ENCODE measurements at regions not wholly inside any gene's neighbourhood (a gene's known extent, or its start where the extent isn't known, plus 50 kb on each side); places are given as distances from the start of the nearest gene placed in this dataset.

GRCh38 chr5:158224253-158224652 is 365.3 kb upstream of the CLINT1 start:
- Histone ChIP-seq H3K9ac (ENCODE audit: control insufficient read depth, insufficient read depth, low read length) (no peak overlapping the region), H3K79me2 (ENCODE audit: control insufficient read depth, insufficient read depth, low read length) (no peaks in the 10 kb centered on the region), H3K9me3 (replicated peaks; ENCODE audit: control insufficient read depth, insufficient read depth, low read length) (no peaks in the 10 kb centered on the region), H3K27me3 (replicated peaks in 1 of 2; ENCODE audit: control insufficient read depth in 2 of 2, insufficient read depth in 2 of 2, low read length in 1 of 2) (no peaks in the 10 kb centered on the region), H3K4me3 (no peak overlapping the region), H3K27ac (ENCODE audit: control insufficient read depth, insufficient read depth) (no peak overlapping the region), H3K4me1 (ENCODE audit: control insufficient read depth, insufficient read depth, low read length) (no peaks in the 10 kb centered on the region), H4K20me1 (ENCODE audit: control insufficient read depth, insufficient read depth) (no peaks in the 10 kb centered on the region), H3K4me2 (ENCODE audit: control insufficient read depth, insufficient read depth) (no peak overlapping the region), H3K36me3 (ENCODE audit: control insufficient read depth in 2 of 2, insufficient read depth in 2 of 2, low read length in 1 of 2) (no peaks in the 10 kb centered on the region), H2AFZ (ENCODE audit: control insufficient read depth, low read depth, low read length) (no peak overlapping the region)
- ChIA-PET CTCF (no interaction called here), RAD21 (ENCODE audit: unreplicated experiment) (no interaction called here), SMC1A (ENCODE audit: uncharacterized antibody, unreplicated experiment) (interaction anchor here (0.7 to 1.1 kb wide), 2 partner anchors 149 to 508 kb away, joined by 3 read pairs; no protein-coding TSS in a partner anchor), POLR2A (no interaction called here)
- FAIRE-seq (no peak), DNase-seq (ENCODE audit: low read depth, low spot score) (no peak), ATAC-seq (no peak)
- in situ Hi-C loops (cut with MboI) (no loop called here), intact Hi-C loops (cut with micrococcal nuclease; ENCODE audit: unreplicated experiment) (no loop called here)
- BruUV-seq (replicated peaks) = no TSS peak
- 43% methylated on average over 2 of the region's 2 CpGs for WGBS (ENCODE audit: insufficient coverage, insufficient replicate concordance, low lambda C conversion rate, missing lambda C conversion rate)
- TF ChIP-seq KAT2A (conservative IDR thresholded peaks at IDR 0.05; ENCODE audit: control insufficient read depth, low read depth, low read length) (no peak), IRF3 (IDR thresholded peaks at IDR 0.05) (no peak), REST (IDR thresholded peaks at IDR 0.05; ENCODE audit: low read depth, low read length) (no peak), HDGF (IDR thresholded peaks at IDR 0.05) (no peak), YY1 (IDR thresholded peaks at IDR 0.05; ENCODE audit: low read depth, low read length) (no peak), ZNF207 (IDR thresholded peaks at IDR 0.05; ENCODE audit: borderline replicate concordance) (no peak), POLR2A (IDR thresholded peaks at IDR 0.05; ENCODE audit: low read depth, low read length) (no peak), ETV6 (conservative IDR thresholded peaks at IDR 0.05 in 1 of 2, IDR thresholded peaks at IDR 0.05 in 1 of 2; ENCODE audit: borderline replicate concordance in 1 of 2, low read depth in 1 of 2) (no peak), NBN (IDR thresholded peaks at IDR 0.05) (no peak), RUNX3 (IDR thresholded peaks at IDR 0.05; ENCODE audit: low read length) (no peak), HDAC6 (IDR thresholded peaks at IDR 0.05; ENCODE audit: unreplicated experiment) (no peak), STAT3 (IDR thresholded peaks at IDR 0.05; ENCODE audit: low read depth, low read length) (no peak), CEBPZ (IDR thresholded peaks at IDR 0.05; ENCODE audit: low read depth, low read length) (no peak), IRF4 (IDR thresholded peaks at IDR 0.05; ENCODE audit: low read depth, low read length) (no peak), ZBED1 (IDR thresholded peaks at IDR 0.05; ENCODE audit: borderline replicate concordance) (no peak)
- TF ChIP-seq, protein P1, sequence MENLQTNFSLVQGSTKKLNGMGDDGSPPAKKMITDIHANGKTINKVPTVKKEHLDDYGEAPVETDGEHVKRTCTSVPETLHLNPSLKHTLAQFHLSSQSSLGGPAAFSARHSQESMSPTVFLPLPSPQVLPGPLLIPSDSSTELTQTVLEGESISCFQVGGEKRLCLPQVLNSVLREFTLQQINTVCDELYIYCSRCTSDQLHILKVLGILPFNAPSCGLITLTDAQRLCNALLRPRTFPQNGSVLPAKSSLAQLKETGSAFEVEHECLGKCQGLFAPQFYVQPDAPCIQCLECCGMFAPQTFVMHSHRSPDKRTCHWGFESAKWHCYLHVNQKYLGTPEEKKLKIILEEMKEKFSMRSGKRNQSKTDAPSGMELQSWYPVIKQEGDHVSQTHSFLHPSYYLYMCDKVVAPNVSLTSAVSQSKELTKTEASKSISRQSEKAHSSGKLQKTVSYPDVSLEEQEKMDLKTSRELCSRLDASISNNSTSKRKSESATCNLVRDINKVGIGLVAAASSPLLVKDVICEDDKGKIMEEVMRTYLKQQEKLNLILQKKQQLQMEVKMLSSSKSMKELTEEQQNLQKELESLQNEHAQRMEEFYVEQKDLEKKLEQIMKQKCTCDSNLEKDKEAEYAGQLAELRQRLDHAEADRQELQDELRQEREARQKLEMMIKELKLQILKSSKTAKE (IDR thresholded peaks at IDR 0.05; ENCODE audit: low read depth, poor library complexity, severe bottlenecking) = no peak
